Breast epithelium (tissue), 4 donors: ENCODE measurements at regions not wholly inside any gene's neighbourhood (a gene's known extent, or its start where the extent isn't known, plus 50 kb on each side); places are given as distances from the start of the nearest gene placed in this dataset.

Source experiments
- DNase-seq, 2 donors: peaks; one replicate each; pipeline ENCODE4 v3.0.0-alpha.2; 2019; ENCODE audit warnings: low spot score in 2 of 2
- H3K27ac ChIP-seq, 2 donors: fragments of 200-600 bp; sonication (generic) in 1 of 2; one replicate each; pipeline ENCODE4 v1.5.1; 2016 to 2019; ENCODE audit warnings: mild to moderate bottlenecking in 1 of 2
- H3K27me3 ChIP-seq, 2 donors: fragments of 200-600 bp; sonication (generic) in 1 of 2; one replicate each; pipeline versions ENCODE4 v1.5.1 to v1.6.0; 2017 to 2019; ENCODE audit warnings: control low read depth in 1 of 2, mild to moderate bottlenecking in 1 of 2
- H3K36me3 ChIP-seq: fragments of 200-600 bp; one replicate; pipeline ENCODE4 v1.5.1; 2019
- H3K4me1 ChIP-seq, 2 donors: fragments of 200-600 bp; sonication (generic); one replicate each; pipeline ENCODE4 v1.5.1; 2016 to 2019; ENCODE audit warnings: control low read depth in 1 of 2
- H3K4me3 ChIP-seq, 3 donors: fragments of 200-600 bp; sonication (generic); 1 replicate in 2 of 3; 2 replicates in 1 of 3; pipeline ENCODE4 v1.5.1; 2016 to 2019; ENCODE audit warnings: mild to moderate bottlenecking in 3 of 3, moderate library complexity in 2 of 3
- H3K9me3 ChIP-seq, 2 donors: fragments of 200-600 bp; sonication (generic) in 1 of 2; one replicate each; pipeline ENCODE4 v1.5.1; 2016 to 2019; ENCODE audit warnings: control low read depth in 1 of 2
- POLR2A ChIP-seq: fragments of 450-650 bp; IDR thresholded peaks from one replicate; pipeline ENCODE4 v1.6.1; 2016; ENCODE audit warnings: antibody characterized with exemption, mild to moderate bottlenecking, moderate library complexity
- POLR2AphosphoS5 ChIP-seq, 3 donors: sonication (generic); formaldehyde crosslinking; IDR thresholded peaks; one replicate each; pipeline ENCODE4 v1.6.1; 2017; ENCODE audit warnings: antibody characterized with exemption in 3 of 3
- intact Hi-C: fragments of 100-400 bp; cut with DNase I; formaldehyde crosslinking; loops from one replicate; pipeline ENCODE4 v1.15.1; 2023; ENCODE audit warnings: low total_unique reads
- TF ChIP-seq, protein P1 (sequence below), 3 donors: fragments of 450-650 bp; IDR thresholded peaks; one replicate each; pipeline ENCODE4 v1.5.1; 2016 to 2017; ENCODE audit warnings: antibody characterized with exemption in 3 of 3, mild to moderate bottlenecking in 3 of 3, moderate library complexity in 3 of 3

DNA sequence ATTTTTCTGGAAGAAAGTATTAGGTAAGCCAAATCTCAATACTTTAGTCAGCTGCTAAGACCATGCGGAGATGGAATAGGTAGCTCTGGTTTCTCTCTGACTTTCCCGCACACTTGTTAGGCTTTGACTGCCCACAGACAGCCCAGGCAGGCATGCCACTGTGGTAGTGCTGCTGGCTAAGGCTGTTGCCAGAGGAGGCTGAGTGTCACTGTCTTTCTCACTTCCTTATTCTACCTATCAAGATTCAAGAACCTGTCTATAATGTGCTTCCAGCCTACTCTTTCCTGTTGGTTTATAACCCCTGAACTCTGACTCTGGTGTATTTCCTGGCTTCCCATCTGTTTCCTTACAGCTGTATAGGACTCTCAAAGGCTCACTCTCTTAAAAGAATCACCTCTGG, 81.8 kb upstream of the TRPC5 start:
- Histone ChIP-seq H3K4me3 (no peak overlapping the region), H3K27me3 (peaks cover 0 to 18% of the 10 kb centered on the region in 2 donors), H3K9me3 (no peaks in the 10 kb centered on the region), H3K27ac (no peak overlapping the region), H3K36me3 (no peaks in the 10 kb centered on the region), H3K4me1 (no peaks in the 10 kb centered on the region)
- no peak for DNase-seq
- intact Hi-C loops: no loop called here
- no peak for TF ChIP-seq POLR2A
- TF ChIP-seq, protein P1, sequence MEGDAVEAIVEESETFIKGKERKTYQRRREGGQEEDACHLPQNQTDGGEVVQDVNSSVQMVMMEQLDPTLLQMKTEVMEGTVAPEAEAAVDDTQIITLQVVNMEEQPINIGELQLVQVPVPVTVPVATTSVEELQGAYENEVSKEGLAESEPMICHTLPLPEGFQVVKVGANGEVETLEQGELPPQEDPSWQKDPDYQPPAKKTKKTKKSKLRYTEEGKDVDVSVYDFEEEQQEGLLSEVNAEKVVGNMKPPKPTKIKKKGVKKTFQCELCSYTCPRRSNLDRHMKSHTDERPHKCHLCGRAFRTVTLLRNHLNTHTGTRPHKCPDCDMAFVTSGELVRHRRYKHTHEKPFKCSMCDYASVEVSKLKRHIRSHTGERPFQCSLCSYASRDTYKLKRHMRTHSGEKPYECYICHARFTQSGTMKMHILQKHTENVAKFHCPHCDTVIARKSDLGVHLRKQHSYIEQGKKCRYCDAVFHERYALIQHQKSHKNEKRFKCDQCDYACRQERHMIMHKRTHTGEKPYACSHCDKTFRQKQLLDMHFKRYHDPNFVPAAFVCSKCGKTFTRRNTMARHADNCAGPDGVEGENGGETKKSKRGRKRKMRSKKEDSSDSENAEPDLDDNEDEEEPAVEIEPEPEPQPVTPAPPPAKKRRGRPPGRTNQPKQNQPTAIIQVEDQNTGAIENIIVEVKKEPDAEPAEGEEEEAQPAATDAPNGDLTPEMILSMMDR (IDR thresholded peaks at IDR 0.05): no peak
- TF ChIP-seq POLR2AphosphoS5 (IDR thresholded peaks at IDR 0.05): no peak

DNA sequence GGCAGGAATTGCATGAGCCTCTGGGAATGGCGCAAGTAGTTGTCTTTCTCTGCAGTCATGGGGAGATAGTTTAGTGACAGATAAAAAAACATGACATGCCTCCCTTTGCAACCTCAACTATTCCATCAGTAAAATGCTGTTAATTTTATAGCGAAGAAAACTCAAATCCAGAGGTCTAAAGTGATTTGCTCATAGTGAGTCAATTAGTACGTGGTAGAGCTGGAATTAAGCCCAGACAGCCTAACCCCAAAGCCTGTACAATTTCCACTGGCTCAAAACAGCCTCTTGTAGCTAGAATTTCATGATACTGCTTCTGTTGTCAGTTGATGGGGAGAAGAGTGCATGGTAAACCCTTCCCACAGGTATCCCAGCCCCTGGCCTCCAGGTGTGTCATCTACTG, 81.3 kb upstream of the TRPC5 start:
- no peaks in the 10 kb centered on the region for H3K9me3 ChIP-seq
- no peak for TF ChIP-seq POLR2AphosphoS5 (IDR thresholded peaks at IDR 0.05)
- no peak for TF ChIP-seq POLR2A
- TF ChIP-seq, protein P1 (IDR thresholded peaks at IDR 0.05): no peak
- H3K27ac ChIP-seq: no peak overlapping the region
- H3K4me3 ChIP-seq: no peak overlapping the region
- peaks cover 0 to 21% of the 10 kb centered on the region in 2 donors for H3K27me3 ChIP-seq
- intact Hi-C loops: no loop called here
- no peak for DNase-seq
- no peaks in the 10 kb centered on the region for H3K36me3 ChIP-seq
- H3K4me1 ChIP-seq: no peaks in the 10 kb centered on the region

DNA sequence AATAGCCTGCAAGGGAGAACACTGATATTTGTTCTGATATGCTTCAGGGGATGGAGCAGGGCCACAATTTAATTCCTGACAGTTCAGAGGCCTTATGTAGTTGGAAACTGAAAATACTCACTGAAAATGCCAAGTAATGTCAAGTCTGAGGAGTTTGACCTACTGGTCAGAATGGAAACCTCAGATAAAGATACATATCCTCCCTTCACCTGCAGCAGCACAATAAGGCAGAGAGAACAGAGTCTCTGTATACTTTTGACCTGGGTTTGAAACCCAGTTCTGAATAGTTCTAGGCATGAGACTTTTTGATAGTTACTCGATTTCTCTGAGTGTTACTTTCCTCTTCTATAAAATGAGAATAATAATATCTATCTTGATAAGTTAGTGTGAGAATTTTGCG, 65.8 kb upstream of the TRPC5 start:
- no peak for TF ChIP-seq POLR2AphosphoS5 (IDR thresholded peaks at IDR 0.05)
- TF ChIP-seq, protein P1 (IDR thresholded peaks at IDR 0.05): no peak
- no peak for TF ChIP-seq POLR2A
- intact Hi-C loops: no loop called here
- no peaks in the 10 kb centered on the region for H3K9me3 ChIP-seq
- H3K27me3 ChIP-seq: peaks cover 0 to 41% of the 10 kb centered on the region in 2 donors
- no peak overlapping the region for H3K4me3 ChIP-seq
- H3K27ac ChIP-seq: no peak overlapping the region
- H3K4me1 ChIP-seq: no peaks in the 10 kb centered on the region
- DNase-seq: no peak
- H3K36me3 ChIP-seq: no peaks in the 10 kb centered on the region

DNA sequence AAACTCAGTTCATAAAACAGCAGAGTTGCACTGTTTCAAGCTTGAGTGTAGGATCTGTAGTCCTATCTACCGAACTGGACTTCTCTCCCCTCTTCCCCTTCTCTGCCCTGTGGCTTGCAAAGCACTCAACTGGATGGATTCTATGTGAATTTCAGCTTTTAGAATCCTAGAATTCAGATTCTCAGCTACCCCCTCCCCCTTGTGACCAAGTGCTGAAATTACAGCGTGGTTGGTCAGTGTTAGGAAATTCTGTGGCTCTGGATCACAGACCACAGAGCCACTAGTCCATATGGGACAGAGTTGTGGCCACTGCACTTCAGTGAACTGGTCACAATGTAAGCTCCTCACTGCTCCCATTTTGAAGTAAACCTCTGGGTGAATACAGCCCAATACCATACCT, 64.6 kb upstream of the TRPC5 start:
- DNase-seq: no peak
- Histone ChIP-seq H3K27me3 (peaks cover 0 to 36% of the 10 kb centered on the region in 2 donors), H3K4me1 (no peaks in the 10 kb centered on the region), H3K36me3 (no peaks in the 10 kb centered on the region), H3K27ac (no peak overlapping the region), H3K4me3 (no peak overlapping the region), H3K9me3 (no peaks in the 10 kb centered on the region)
- intact Hi-C loops: no loop called here
- TF ChIP-seq, protein P1 (IDR thresholded peaks at IDR 0.05): no peak
- TF ChIP-seq POLR2AphosphoS5 (IDR thresholded peaks at IDR 0.05) (no peak), POLR2A (no peak)

DNA sequence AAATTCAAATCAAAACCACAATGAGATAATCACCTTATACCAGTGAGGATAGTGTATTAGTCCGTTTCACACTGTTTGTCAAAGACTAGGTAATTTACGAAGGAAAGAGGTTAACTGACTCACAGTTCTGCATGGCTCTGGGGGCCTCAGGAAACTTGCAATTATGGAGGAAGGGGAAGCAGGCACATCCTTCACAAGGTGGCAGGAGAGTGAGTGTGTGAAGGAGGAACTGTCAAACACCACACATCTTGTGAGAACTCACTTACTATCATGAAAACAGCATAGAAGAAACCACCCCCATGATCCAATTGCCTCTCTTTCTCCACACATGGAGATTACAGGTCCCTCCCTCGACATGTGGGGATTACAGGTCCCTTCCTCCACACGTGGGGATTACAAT, 54.7 kb upstream of the TRPC5 start:
- Histone ChIP-seq H3K27ac (no peak overlapping the region), H3K4me3 (no peak overlapping the region), H3K36me3 (no peaks in the 10 kb centered on the region), H3K27me3 (peaks cover 0 to 41% of the 10 kb centered on the region in 2 donors), H3K9me3 (peaks cover 0 to 25% of the 10 kb centered on the region in 2 donors), H3K4me1 (no peaks in the 10 kb centered on the region)
- intact Hi-C loops: no loop called here
- TF ChIP-seq POLR2AphosphoS5 (IDR thresholded peaks at IDR 0.05): no peak
- TF ChIP-seq POLR2A: no peak
- TF ChIP-seq, protein P1 (IDR thresholded peaks at IDR 0.05): no peak
- no peak for DNase-seq
